SU-DHL-6 (cell line): ENCODE measurements at regions not wholly inside any gene's neighbourhood (a gene's known extent, or its start where the extent isn't known, plus 50 kb on each side); places are given as distances from the start of the nearest gene placed in this dataset.

Experiments
- H2AFZ ChIP-seq: fragments of 200-600 bp; sonication (generic); 2 replicates; pipeline ENCODE4 v1.6.1; 2014; ENCODE audit warnings: low read depth, mild to moderate bottlenecking, moderate library complexity, mixed read lengths, antibody characterized with exemption, low read length; ENCODE audit not compliant: severe bottlenecking
- H3F3A ChIP-seq: fragments of 200-600 bp; shearing (Covaris generic); 2 replicates; pipeline ENCODE4 v1.6.0; 2016; ENCODE audit warnings: antibody characterized with exemption, mild to moderate bottlenecking; ENCODE audit not compliant: insufficient read depth
- H3K27ac ChIP-seq: fragments of 200-600 bp; sonication (generic); 2 replicates; pipeline ENCODE4 v1.5.1; 2016; ENCODE audit warnings: low read depth, mild to moderate bottlenecking, low read length, moderate library complexity, mixed read lengths
- H3K27me3 ChIP-seq: fragments of 200-600 bp; sonication (generic), shearing (Covaris generic); 2 replicates; pipeline ENCODE4 v1.6.0; 2014; ENCODE audit warnings: mild to moderate bottlenecking, low read length
- H3K36me3 ChIP-seq: fragments of 200-600 bp; sonication (generic); 2 replicates; pipeline ENCODE4 v1.6.1; 2014; ENCODE audit warnings: mild to moderate bottlenecking, low read length, mixed read lengths
- H3K4me2 ChIP-seq: fragments of 300-600, 200-600 bp; shearing (Covaris generic), sonication (generic); 2 replicates; pipeline ENCODE4 v1.6.0; 2014; ENCODE audit warnings: low read length, low read depth, mild to moderate bottlenecking; ENCODE audit not compliant: poor library complexity, severe bottlenecking
- H3K4me3 ChIP-seq: fragments of 200-600 bp; sonication (generic); 2 replicates; pipeline ENCODE4 v1.5.1; 2014; ENCODE audit warnings: antibody characterized with exemption, low read length, mild to moderate bottlenecking, mixed read lengths; ENCODE audit not compliant: insufficient read depth, poor library complexity, severe bottlenecking
- H3K79me2 ChIP-seq: fragments of 200-600 bp; sonication (generic); 2 replicates; pipeline ENCODE4 v1.6.1; 2014; ENCODE audit warnings: mild to moderate bottlenecking, low read length, moderate library complexity; ENCODE audit not compliant: insufficient read depth
- H3K9ac ChIP-seq: fragments of 200-600 bp; sonication (generic); 2 replicates; pipeline ENCODE4 v1.7.0; 2014; ENCODE audit warnings: mild to moderate bottlenecking, low read length
- H3K9me2 ChIP-seq: fragments of 200-600 bp; sonication (generic); replicated peaks from 2 replicates; pipeline ENCODE4 v1.6.1; 2014; ENCODE audit warnings: low read length; ENCODE audit not compliant: insufficient read depth
- H3K9me3 ChIP-seq: fragments of 200-600 bp; sonication (generic); 2 replicates; pipeline ENCODE4 v1.6.1; 2014; ENCODE audit warnings: low read length, mixed read lengths; ENCODE audit not compliant: insufficient read depth
- H4K20me1 ChIP-seq: fragments of 200-600 bp; sonication (generic); 2 replicates; pipeline ENCODE4 v1.6.1; 2014; ENCODE audit warnings: low read depth, mild to moderate bottlenecking, antibody characterized with exemption, low read length, moderate library complexity, mixed read lengths
- EZH2phosphoT487 ChIP-seq: fragments of 200-600 bp; sonication (generic), shearing (Covaris generic); conservative IDR thresholded peaks from 2 replicates; pipeline ENCODE4 v1.6.1; 2018; ENCODE audit warnings: mild to moderate bottlenecking, antibody characterized with exemption, low read length, moderate library complexity, mixed read lengths
- TF ChIP-seq, protein P1 (sequence below): fragments of 200-600 bp; sonication (generic); IDR thresholded peaks from one replicate; pipeline ENCODE4 v1.5.1; 2017; ENCODE audit warnings: antibody characterized with exemption, mild to moderate bottlenecking, low read length, moderate library complexity; ENCODE audit not compliant: insufficient read depth, poor library complexity, severe bottlenecking

DNA sequence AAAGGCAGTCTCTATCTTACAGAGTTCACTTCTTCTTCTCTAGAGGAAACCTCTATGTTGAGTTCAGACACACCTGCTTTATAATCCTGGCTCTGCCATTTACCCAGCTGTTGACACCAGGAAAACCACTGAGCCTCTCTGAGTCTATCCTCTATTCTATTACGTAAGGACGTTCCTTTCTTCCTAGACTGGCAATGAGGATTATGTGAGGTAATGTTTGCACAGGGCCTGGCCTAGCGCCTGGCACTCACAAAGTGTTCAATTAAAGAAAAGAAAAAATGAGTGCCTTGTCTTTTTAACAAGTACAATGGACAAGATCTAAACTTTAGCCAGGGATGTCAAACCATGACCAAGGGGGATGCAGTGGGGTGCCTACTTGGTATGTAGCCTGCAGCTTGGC is 641.9 kb upstream of the TBX3 start:
- no peaks in the 10 kb centered on the region for H3K36me3 ChIP-seq
- H3K9me2 ChIP-seq = no peaks in the 10 kb centered on the region
- no peak overlapping the region for H3K4me2 ChIP-seq
- no peaks in the 10 kb centered on the region for H3F3A ChIP-seq
- no peak overlapping the region for H3K27ac ChIP-seq
- H4K20me1 ChIP-seq = no peaks in the 10 kb centered on the region
- no peak overlapping the region for H3K4me3 ChIP-seq
- no peak overlapping the region for H3K9ac ChIP-seq
- H3K79me2 ChIP-seq = no peaks in the 10 kb centered on the region
- no peaks in the 10 kb centered on the region for H3K27me3 ChIP-seq
- no peaks in the 10 kb centered on the region for H3K9me3 ChIP-seq
- no peak overlapping the region for H2AFZ ChIP-seq
- TF ChIP-seq, protein P1, sequence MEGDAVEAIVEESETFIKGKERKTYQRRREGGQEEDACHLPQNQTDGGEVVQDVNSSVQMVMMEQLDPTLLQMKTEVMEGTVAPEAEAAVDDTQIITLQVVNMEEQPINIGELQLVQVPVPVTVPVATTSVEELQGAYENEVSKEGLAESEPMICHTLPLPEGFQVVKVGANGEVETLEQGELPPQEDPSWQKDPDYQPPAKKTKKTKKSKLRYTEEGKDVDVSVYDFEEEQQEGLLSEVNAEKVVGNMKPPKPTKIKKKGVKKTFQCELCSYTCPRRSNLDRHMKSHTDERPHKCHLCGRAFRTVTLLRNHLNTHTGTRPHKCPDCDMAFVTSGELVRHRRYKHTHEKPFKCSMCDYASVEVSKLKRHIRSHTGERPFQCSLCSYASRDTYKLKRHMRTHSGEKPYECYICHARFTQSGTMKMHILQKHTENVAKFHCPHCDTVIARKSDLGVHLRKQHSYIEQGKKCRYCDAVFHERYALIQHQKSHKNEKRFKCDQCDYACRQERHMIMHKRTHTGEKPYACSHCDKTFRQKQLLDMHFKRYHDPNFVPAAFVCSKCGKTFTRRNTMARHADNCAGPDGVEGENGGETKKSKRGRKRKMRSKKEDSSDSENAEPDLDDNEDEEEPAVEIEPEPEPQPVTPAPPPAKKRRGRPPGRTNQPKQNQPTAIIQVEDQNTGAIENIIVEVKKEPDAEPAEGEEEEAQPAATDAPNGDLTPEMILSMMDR = no peak
- TF ChIP-seq EZH2phosphoT487 = no peak

DNA sequence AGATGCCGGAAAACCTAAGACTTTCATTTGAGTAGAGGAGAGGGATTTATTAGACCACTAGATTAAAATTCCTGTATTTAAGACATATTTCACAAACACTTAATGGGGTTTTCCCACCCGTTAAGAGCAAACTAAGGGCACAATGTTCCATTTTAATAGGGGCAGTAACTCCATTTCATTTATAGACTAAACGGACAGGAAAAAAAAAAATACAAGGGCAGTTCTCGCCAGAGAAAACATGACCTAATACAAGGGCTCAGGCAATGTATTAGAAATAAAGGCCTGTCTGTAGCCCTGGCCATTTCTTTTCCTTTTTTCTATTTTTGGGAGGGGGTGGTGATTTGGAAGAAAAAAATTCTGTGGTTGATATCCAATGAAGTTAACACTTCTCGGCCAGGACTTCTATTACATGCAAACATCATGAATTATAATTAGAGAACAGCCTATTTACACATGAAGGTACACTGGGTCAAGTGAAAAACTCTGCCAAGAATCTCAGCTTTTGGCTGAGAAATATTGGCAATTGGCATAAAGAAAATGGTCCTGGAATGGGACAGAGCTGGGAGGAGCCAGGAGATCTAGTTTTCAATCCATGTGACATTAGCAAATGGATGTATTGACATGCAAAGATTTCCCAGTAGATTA is 641.1 kb upstream of the TBX3 start:
- Histone ChIP-seq H3K9me3 (no peaks in the 10 kb centered on the region), H3K9ac (no peak overlapping the region), H3K27ac (no peak overlapping the region), H3K27me3 (no peaks in the 10 kb centered on the region), H3K4me3 (no peak overlapping the region), H4K20me1 (no peaks in the 10 kb centered on the region), H3K36me3 (no peaks in the 10 kb centered on the region), H2AFZ (no peak overlapping the region), H3K9me2 (no peaks in the 10 kb centered on the region), H3F3A (no peaks in the 10 kb centered on the region), H3K4me2 (no peak overlapping the region), H3K79me2 (no peaks in the 10 kb centered on the region)
- TF ChIP-seq EZH2phosphoT487 = no peak
- TF ChIP-seq, protein P1 = no peak

DNA sequence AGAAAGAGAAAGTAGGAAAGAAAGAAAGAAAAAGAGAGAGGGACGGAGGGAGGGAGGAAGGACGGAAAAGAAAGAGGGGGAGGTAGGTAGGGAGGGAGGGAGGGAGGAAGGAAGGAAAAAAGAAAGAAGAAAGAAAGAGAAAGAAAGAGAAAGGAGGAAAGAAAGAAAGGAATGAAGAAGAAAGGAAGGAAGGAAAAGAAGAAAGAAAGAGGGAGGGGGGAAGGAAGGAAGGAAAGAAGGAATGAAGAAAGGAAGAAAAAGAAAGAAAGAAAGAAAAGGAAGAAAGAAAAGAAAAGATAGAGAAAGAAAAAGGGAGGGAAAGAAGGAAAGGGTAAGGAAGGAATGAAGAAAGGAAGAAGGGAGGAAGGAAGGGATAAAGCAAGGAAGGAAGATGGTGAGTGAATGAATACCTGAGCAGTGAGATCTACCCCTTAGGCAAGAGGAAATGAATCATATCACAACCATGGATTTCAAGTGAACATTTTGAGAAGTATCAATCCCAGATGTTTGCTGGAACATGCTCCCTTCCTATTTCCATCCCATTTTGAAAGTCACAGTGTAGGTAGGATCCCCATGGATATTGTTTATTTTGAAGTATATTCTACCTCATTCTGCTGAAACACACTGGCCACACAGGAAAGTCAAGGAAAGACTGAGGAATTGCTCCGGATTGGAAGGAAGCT is 639.4 kb upstream of the TBX3 start:
- H3K4me2 ChIP-seq = no peak overlapping the region

More for the DNA sequence above, 639.4 kb upstream of the TBX3 start:
- Histone ChIP-seq H3K4me3 (no peak overlapping the region), H3K27ac (no peak overlapping the region), H3K79me2 (no peaks in the 10 kb centered on the region), H4K20me1 (no peaks in the 10 kb centered on the region), H2AFZ (no peak overlapping the region), H3K27me3 (no peaks in the 10 kb centered on the region), H3K9me3 (no peaks in the 10 kb centered on the region), H3K36me3 (no peaks in the 10 kb centered on the region), H3K9ac (no peak overlapping the region), H3F3A (no peaks in the 10 kb centered on the region), H3K9me2 (no peaks in the 10 kb centered on the region)
- TF ChIP-seq, protein P1 = no peak
- TF ChIP-seq EZH2phosphoT487 = no peak
